ENCODE measurements at regions not wholly inside any gene's neighbourhood (a gene's known extent, or its start where the extent isn't known, plus 50 kb on each side); places are given as distances from the start of the nearest gene placed in this dataset.

GRCh38 chr3:72036899-72037298, 252.0 kb upstream of the PROK2 start:
- Histone ChIP-seq H3K4me1 (peaks cover 0 to 8% (median 4%) of the 10 kb centered on the region in 4 donors), H3K27ac (no peak overlapping the region), H3K4me3 (no peak overlapping the region), H3K27me3 (no peaks in the 10 kb centered on the region), H3K9me3 (no peaks in the 10 kb centered on the region), H3K36me3 (no peaks in the 10 kb centered on the region)
- intact Hi-C loops (cut with DNase I; ENCODE audit: low total_unique reads), result no loop called here
- TF ChIP-seq CTCF (IDR thresholded peaks at IDR 0.05), result no peak
- no peak for DNase-seq

GRCh38 chr3:72035606-72036005, 250.7 kb upstream of the PROK2 start:
- Histone ChIP-seq H3K9me3 (no peaks in the 10 kb centered on the region), H3K27ac (no peak overlapping the region), H3K4me1 (no peaks in the 10 kb centered on the region), H3K36me3 (no peaks in the 10 kb centered on the region), H3K27me3 (no peaks in the 10 kb centered on the region), H3K4me3 (no peak overlapping the region)
- intact Hi-C loops (cut with DNase I; ENCODE audit: low total_unique reads), result no loop called here
- no peak for DNase-seq
- no peak for TF ChIP-seq CTCF (IDR thresholded peaks at IDR 0.05)

GRCh38 chr3:72034986-72035385, 250.0 kb upstream of the PROK2 start:
- TF ChIP-seq CTCF (IDR thresholded peaks at IDR 0.05), result no peak
- Histone ChIP-seq H3K4me3 (no peak overlapping the region), H3K9me3 (no peaks in the 10 kb centered on the region), H3K27ac (no peak overlapping the region), H3K27me3 (no peaks in the 10 kb centered on the region), H3K36me3 (no peaks in the 10 kb centered on the region), H3K4me1 (no peaks in the 10 kb centered on the region)
- intact Hi-C loops (cut with DNase I; ENCODE audit: low total_unique reads), result no loop called here
- DNase-seq, result no peak

- intact Hi-C loops (cut with DNase I; ENCODE audit: low total_unique reads), result no loop called here
- H3K27ac ChIP-seq, result no peak overlapping the region
- H3K27me3 ChIP-seq, result no peaks in the 10 kb centered on the region
- TF ChIP-seq CTCF (IDR thresholded peaks at IDR 0.05), result no peak
- no peaks in the 10 kb centered on the region for H3K4me1 ChIP-seq
- no peaks in the 10 kb centered on the region for H3K36me3 ChIP-seq
- DNase-seq, result no peak
- no peaks in the 10 kb centered on the region for H3K9me3 ChIP-seq
- H3K4me3 ChIP-seq, result no peak overlapping the region
Observed at GRCh38 chr3:72033666-72034428, 248.9 kb upstream of the PROK2 start.

GRCh38 chr3:72032441-72033135, 247.6 kb upstream of the PROK2 start:
- no peaks in the 10 kb centered on the region for H3K9me3 ChIP-seq
- no peaks in the 10 kb centered on the region for H3K4me1 ChIP-seq
- no peaks in the 10 kb centered on the region for H3K27me3 ChIP-seq
- intact Hi-C loops (cut with DNase I; ENCODE audit: low total_unique reads), result no loop called here
- H3K36me3 ChIP-seq, result no peaks in the 10 kb centered on the region
- H3K27ac ChIP-seq, result no peak overlapping the region
- no peak for TF ChIP-seq CTCF (IDR thresholded peaks at IDR 0.05)
- H3K4me3 ChIP-seq, result no peak overlapping the region
- DNase-seq, result no peak

Data from tibial artery (tissue), 4 donors.